ENCODE measurements at regions not wholly inside any gene's neighbourhood (a gene's known extent, or its start where the extent isn't known, plus 50 kb on each side); places are given as distances from the start of the nearest gene placed in this dataset.
"Not testable (repeated sequence)": the region's sequence is repeated elsewhere in the genome, so short reads cannot be mapped to it uniquely, and the experiment has no call there.

DNA sequence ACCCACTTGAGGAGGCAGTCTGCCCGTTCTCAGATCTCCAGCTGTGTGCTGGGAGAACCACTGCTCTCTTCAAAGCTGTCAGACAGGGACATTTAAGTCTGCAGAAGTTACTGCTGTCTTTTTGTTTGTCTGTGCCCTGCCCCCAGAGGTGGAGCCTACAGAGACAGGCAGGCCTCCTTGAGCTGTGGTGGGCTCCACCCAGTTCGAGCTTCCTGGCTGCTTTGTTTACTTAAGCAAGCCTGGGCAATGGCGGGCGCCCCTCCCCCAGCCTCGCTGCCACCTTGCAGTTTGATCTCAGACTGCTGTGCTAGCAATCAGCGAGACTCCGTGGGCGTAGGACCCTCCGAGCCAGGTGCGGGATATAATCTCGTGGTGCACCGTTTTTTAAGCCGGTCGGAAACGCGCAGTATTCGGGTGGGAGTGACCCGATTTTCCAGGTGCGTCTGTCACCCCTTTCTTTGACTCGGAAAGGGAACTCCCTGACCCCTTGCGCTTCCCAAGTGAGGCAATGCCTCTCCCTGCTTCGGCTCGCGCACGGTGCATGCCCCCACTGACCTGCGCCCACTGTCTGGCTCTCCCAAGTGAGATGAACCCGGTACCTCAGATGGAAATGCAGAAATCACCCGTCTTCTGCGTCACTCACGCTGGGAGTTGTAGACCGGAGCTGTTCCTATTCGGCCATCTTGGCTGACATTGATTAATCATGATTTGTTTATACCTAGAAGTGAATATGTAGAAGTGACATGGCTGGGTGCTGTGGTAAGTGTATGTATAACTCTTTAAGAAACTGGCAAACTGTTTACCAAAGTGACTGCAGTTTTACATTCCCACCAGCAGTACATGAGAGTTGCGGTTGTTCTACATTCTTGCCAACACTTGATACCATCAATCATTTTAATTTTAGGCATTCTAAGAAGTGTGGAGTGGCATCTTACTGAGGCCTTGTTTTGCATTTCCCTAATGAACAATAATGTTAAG is 465.9 kb upstream of the MAP3K7 start:
- H3K9ac ChIP-seq (ENCODE audit: low read length); H4K20me1 ChIP-seq (ENCODE audit: insufficient read depth); H3K4me3 ChIP-seq (ENCODE audit: low read length); H3F3A ChIP-seq (ENCODE audit: insufficient read depth, low read length, poor library complexity, severe bottlenecking); H3K9me3 ChIP-seq (ENCODE audit: low read length); H3K27me3 ChIP-seq (ENCODE audit: insufficient read depth, low read depth, low read length); H2AFZ ChIP-seq (ENCODE audit: low read depth, low read length); H3K79me2 ChIP-seq (replicated peaks; ENCODE audit: insufficient read depth, low read length); H3K9me2 ChIP-seq (ENCODE audit: insufficient read depth, low read length); H3K4me2 ChIP-seq (ENCODE audit: low read length); H3K27ac ChIP-seq (ENCODE audit: low read length); H3K36me3 ChIP-seq (ENCODE audit: insufficient read depth, low read length): not testable (repeated sequence)

DNA sequence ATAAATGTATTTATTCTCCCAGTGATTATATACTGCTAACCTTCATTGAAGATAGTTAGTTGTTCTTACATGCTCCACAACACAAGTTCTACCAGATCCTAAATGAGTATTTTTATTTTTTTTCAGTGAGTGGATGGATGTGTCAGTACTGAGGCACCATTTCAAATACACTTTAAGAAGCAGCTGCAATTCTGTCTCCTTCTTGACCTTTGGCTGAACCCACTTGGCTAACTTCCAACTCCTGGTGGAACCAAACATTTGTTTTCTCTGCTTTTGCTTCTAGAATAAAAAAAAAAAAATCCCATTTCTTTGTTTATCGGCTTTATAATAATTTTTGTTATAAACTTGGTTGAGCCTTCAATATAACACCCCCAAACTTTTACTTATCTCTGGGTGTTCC is 458.3 kb upstream of the MAP3K7 start:
- Histone ChIP-seq H3K4me3 (ENCODE audit: low read length) (no peak overlapping the region), H3K9ac (ENCODE audit: low read length) (no peak overlapping the region), H3K79me2 (replicated peaks; ENCODE audit: insufficient read depth, low read length) (no peaks in the 10 kb centered on the region), H3K27ac (ENCODE audit: low read length) (no peak overlapping the region), H2AFZ (ENCODE audit: low read depth, low read length) (no peak overlapping the region), H3K9me2 (ENCODE audit: insufficient read depth, low read length) (no peaks in the 10 kb centered on the region), H3K4me2 (ENCODE audit: low read length) (no peak overlapping the region), H3K36me3 (ENCODE audit: insufficient read depth, low read length) (no peaks in the 10 kb centered on the region), H3K9me3 (ENCODE audit: low read length) (no peaks in the 10 kb centered on the region), H4K20me1 (ENCODE audit: insufficient read depth) (no peaks in the 10 kb centered on the region), H3F3A (ENCODE audit: insufficient read depth, low read length, poor library complexity, severe bottlenecking) (no peaks in the 10 kb centered on the region), H3K27me3 (ENCODE audit: insufficient read depth, low read depth, low read length) (no peaks in the 10 kb centered on the region)
- no peak for TF ChIP-seq SMC3 (conservative IDR thresholded peaks at IDR 0.05; ENCODE audit: poor library complexity)
- TF ChIP-seq TAF1 (IDR thresholded peaks at IDR 0.05; ENCODE audit: low read depth) = no peak
- TF ChIP-seq MXI1 (conservative IDR thresholded peaks at IDR 0.05; ENCODE audit: poor library complexity, severe bottlenecking) = no peak
- TF ChIP-seq, protein P1, sequence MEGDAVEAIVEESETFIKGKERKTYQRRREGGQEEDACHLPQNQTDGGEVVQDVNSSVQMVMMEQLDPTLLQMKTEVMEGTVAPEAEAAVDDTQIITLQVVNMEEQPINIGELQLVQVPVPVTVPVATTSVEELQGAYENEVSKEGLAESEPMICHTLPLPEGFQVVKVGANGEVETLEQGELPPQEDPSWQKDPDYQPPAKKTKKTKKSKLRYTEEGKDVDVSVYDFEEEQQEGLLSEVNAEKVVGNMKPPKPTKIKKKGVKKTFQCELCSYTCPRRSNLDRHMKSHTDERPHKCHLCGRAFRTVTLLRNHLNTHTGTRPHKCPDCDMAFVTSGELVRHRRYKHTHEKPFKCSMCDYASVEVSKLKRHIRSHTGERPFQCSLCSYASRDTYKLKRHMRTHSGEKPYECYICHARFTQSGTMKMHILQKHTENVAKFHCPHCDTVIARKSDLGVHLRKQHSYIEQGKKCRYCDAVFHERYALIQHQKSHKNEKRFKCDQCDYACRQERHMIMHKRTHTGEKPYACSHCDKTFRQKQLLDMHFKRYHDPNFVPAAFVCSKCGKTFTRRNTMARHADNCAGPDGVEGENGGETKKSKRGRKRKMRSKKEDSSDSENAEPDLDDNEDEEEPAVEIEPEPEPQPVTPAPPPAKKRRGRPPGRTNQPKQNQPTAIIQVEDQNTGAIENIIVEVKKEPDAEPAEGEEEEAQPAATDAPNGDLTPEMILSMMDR (IDR thresholded peaks at IDR 0.05; ENCODE audit: poor library complexity, severe bottlenecking) = no peak
- no peak for TF ChIP-seq EZH2 (IDR thresholded peaks at IDR 0.05; ENCODE audit: borderline replicate concordance, insufficient read depth, low read length, poor library complexity, severe bottlenecking)
- TF ChIP-seq, protein P2, sequence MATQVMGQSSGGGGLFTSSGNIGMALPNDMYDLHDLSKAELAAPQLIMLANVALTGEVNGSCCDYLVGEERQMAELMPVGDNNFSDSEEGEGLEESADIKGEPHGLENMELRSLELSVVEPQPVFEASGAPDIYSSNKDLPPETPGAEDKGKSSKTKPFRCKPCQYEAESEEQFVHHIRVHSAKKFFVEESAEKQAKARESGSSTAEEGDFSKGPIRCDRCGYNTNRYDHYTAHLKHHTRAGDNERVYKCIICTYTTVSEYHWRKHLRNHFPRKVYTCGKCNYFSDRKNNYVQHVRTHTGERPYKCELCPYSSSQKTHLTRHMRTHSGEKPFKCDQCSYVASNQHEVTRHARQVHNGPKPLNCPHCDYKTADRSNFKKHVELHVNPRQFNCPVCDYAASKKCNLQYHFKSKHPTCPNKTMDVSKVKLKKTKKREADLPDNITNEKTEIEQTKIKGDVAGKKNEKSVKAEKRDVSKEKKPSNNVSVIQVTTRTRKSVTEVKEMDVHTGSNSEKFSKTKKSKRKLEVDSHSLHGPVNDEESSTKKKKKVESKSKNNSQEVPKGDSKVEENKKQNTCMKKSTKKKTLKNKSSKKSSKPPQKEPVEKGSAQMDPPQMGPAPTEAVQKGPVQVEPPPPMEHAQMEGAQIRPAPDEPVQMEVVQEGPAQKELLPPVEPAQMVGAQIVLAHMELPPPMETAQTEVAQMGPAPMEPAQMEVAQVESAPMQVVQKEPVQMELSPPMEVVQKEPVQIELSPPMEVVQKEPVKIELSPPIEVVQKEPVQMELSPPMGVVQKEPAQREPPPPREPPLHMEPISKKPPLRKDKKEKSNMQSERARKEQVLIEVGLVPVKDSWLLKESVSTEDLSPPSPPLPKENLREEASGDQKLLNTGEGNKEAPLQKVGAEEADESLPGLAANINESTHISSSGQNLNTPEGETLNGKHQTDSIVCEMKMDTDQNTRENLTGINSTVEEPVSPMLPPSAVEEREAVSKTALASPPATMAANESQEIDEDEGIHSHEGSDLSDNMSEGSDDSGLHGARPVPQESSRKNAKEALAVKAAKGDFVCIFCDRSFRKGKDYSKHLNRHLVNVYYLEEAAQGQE (IDR thresholded peaks at IDR 0.05; ENCODE audit: borderline replicate concordance) = no peak
- TF ChIP-seq POLR2AphosphoS5 (IDR thresholded peaks at IDR 0.05) = no peak
- no peak for TF ChIP-seq RAD21 (conservative IDR thresholded peaks at IDR 0.05)
- TF ChIP-seq EP300 (conservative IDR thresholded peaks at IDR 0.05; ENCODE audit: poor library complexity, severe bottlenecking) = no peak
